K562 (cell line): ENCODE measurements at regions not wholly inside any gene's neighbourhood (a gene's known extent, or its start where the extent isn't known, plus 50 kb on each side); places are given as distances from the start of the nearest gene placed in this dataset.

Experiments used
- ATAC-seq: fragments of 200-7000 bp; cut with Tn5 transposase; 3 replicates; pipeline ENCODE4 v1.9.1; 2020; ENCODE audit warnings: moderate library complexity
- BruUV-seq: library from RNA; stranded (reverse); fragments of 400-500 nt; replicated peaks from 2 replicates; lab custom pipeline; 2021; lab: Mats Ljungman, UMichigan
- CTCF ChIA-PET: fragments of 300-600 bp; formaldehyde crosslinking; extraction: SDS; loops from one replicate; lab custom pipeline; 2021; ENCODE audit warnings: low intra/inter-chr PET ratio; lab: Yijun Ruan, JAX
- POLR2A ChIA-PET: fragments of 300-600, 350-650 bp; sonication (Branson Sonifier 250); formaldehyde crosslinking; extraction: SDS; loops from one replicate; lab custom pipeline; 2021; ENCODE audit warnings: antibody characterized with exemption, inconsistent platforms; lab: Yijun Ruan, JAX
- DNase-seq, 4 experiments: peaks; one replicate each; pipeline versions ENCODE4 v3.0.0 to v3.0.0-alpha.2; 2011 to 2018; ENCODE audit warnings: low spot score in 3 of 4, mixed read lengths in 3 of 4; ENCODE audit errors: extremely low read depth in 1 of 4
- FAIRE-seq: peaks from 2 replicates; lab custom pipeline; 2011; peaks lifted over from hg19 to GRCh38; lab: Jason Lieb, UNC
- H2AFZ ChIP-seq: 2 replicates; pipeline ENCODE4 v1.6.0; 2011; ENCODE audit warnings: low read depth, low read length, control low read depth, inconsistent platforms
- H3K27ac ChIP-seq: fragments of 200-600 bp; 3 replicates; pipeline ENCODE4 v1.8.0; 2011; ENCODE audit warnings: low read depth, mild to moderate bottlenecking, control low read depth, inconsistent platforms, low read length, moderate library complexity, mixed read lengths; ENCODE audit errors: extremely low read depth
- H3K27me3 ChIP-seq, 2 experiments: fragments of 300-600 bp in 1 of 2; 2 replicates in 1 of 2; 3 replicates in 1 of 2; pipeline versions ENCODE4 v1.6.0 to v1.8.0; 2011; ENCODE audit warnings: inconsistent platforms in 2 of 2, low read length in 2 of 2, mild to moderate bottlenecking in 1 of 2, mixed read lengths in 1 of 2, moderate library complexity in 1 of 2; ENCODE audit not compliant: control insufficient read depth in 2 of 2, insufficient read depth in 2 of 2
- H3K36me3 ChIP-seq: fragments of 300-600 bp; 3 replicates; pipeline ENCODE4 v1.8.0; 2011; ENCODE audit warnings: mild to moderate bottlenecking, low read length, inconsistent platforms; ENCODE audit not compliant: control insufficient read depth, insufficient read depth
- H3K4me1 ChIP-seq, 2 experiments: fragments of 200-600 bp in 1 of 2; replicated peaks in 1 of 2; 2 replicates in 1 of 2; 3 replicates in 1 of 2; pipeline versions ENCODE4 v1.5.1 to v1.8.0; 2011; ENCODE audit warnings: inconsistent platforms in 2 of 2, low read length in 2 of 2, mild to moderate bottlenecking in 1 of 2, mixed read lengths in 1 of 2, moderate library complexity in 1 of 2; ENCODE audit not compliant: control insufficient read depth in 2 of 2, insufficient read depth in 2 of 2
- H3K4me2 ChIP-seq: 2 replicates; pipeline ENCODE4 v1.6.1; 2011; ENCODE audit warnings: low read length, control low read depth, inconsistent platforms, mixed read lengths; ENCODE audit not compliant: insufficient read depth
- H3K4me3 ChIP-seq: fragments of 200-600 bp; sonication (generic), shearing (Covaris generic); 2 replicates; pipeline ENCODE4 v1.5.1; 2016; ENCODE audit warnings: control low read depth, inconsistent platforms
- H3K79me2 ChIP-seq: fragments of 200-600 bp; 3 replicates; pipeline ENCODE4 v1.8.0; 2011; ENCODE audit warnings: low read length, inconsistent platforms; ENCODE audit not compliant: control insufficient read depth, insufficient read depth
- H3K9ac ChIP-seq, 2 experiments: 2 replicates each; pipeline versions ENCODE4 v1.6.0 to v1.6.1; 2011; ENCODE audit warnings: low read depth in 2 of 2, low read length in 2 of 2, control low read depth in 1 of 2, inconsistent platforms in 1 of 2, mild to moderate bottlenecking in 1 of 2, mixed read lengths in 1 of 2; ENCODE audit not compliant: insufficient read depth in 1 of 2
- H3K9me1 ChIP-seq: one replicate; pipeline ENCODE4 v1.6.0; 2011; ENCODE audit warnings: inconsistent platforms, mild to moderate bottlenecking, low read length, moderate library complexity; ENCODE audit not compliant: control insufficient read depth, insufficient read depth
- H3K9me3 ChIP-seq: replicated peaks from 2 replicates; pipeline ENCODE4 v1.5.1; 2011; ENCODE audit warnings: low read depth, low read length, inconsistent platforms; ENCODE audit not compliant: control insufficient read depth, insufficient read depth
- H4K20me1 ChIP-seq: replicated peaks from 2 replicates; pipeline ENCODE4 v1.6.1; 2011; ENCODE audit warnings: low read length, inconsistent platforms, mixed read lengths; ENCODE audit not compliant: control insufficient read depth, insufficient read depth
- HBP1 ChIP-seq: fragments of 450-650 bp; formaldehyde crosslinking; IDR thresholded peaks from 2 replicates; pipeline ENCODE4 v1.4.0; 2022; ENCODE audit warnings: missing genetic modification characterization
- RAD21 ChIP-seq, 2 experiments: fragments of 250-450 bp in 1 of 2; fragments of 450-650 bp in 1 of 2; sonication (Bioruptor Pico) in 1 of 2; formaldehyde crosslinking in 1 of 2; IDR thresholded peaks in 1 of 2; conservative IDR thresholded peaks in 1 of 2; 2 replicates each; pipeline versions ENCODE4 v1.4.0 to v1.8.0; 2020 to 2022; ENCODE audit warnings: mild to moderate bottlenecking in 2 of 2, moderate library complexity in 1 of 2
- RBM39 ChIP-seq: fragments of 200-400 bp; formaldehyde crosslinking; optimal IDR thresholded peaks from 2 replicates; pipeline ENCODE3; 2018; ENCODE audit warnings: low read depth, low read length
- TCF7L2 ChIP-seq: fragments of 150-350 bp; IDR thresholded peaks from 2 replicates; pipeline ENCODE4 v1.6.1; 2016; ENCODE audit warnings: low read depth, mild to moderate bottlenecking, low read length, moderate library complexity
- ZNF280B ChIP-seq: fragments of 250-450 bp; sonication (Bioruptor Pico); IDR thresholded peaks from 2 replicates; pipeline ENCODE4 v1.5.1; 2021; ENCODE audit warnings: mild to moderate bottlenecking
- ZNF77 ChIP-seq: fragments of 250-450 bp; sonication (Bioruptor Pico); IDR thresholded peaks from 2 replicates; pipeline ENCODE4 v1.5.0; 2020
- WGBS: fragments of 100-300 bp; shearing (Covaris generic); methylation state at CpG from one replicate; pipeline ENCODE4 v1.1.6; 2016; ENCODE audit warnings: low coverage, mixed read lengths; ENCODE audit not compliant: insufficient coverage; ENCODE audit errors: missing lambda C conversion rate; 5-methylcytosine and 5-hydroxymethylcytosine counted together
- in situ Hi-C: fragments of 300-500 bp; cut with MboI; formaldehyde crosslinking; loops from 4 replicates; pipeline ENCODE4 v1.15.0; 2018; ENCODE audit warnings: inconsistent platforms, mixed read lengths
- intact Hi-C: fragments of 100-400 bp; cut with micrococcal nuclease; formaldehyde crosslinking; loops from 2 replicates; pipeline ENCODE4 v1.14.2; 2022

- POLR2A ChIA-PET, result no interaction called here
- no peak for ATAC-seq
Measured at GRCh38 chr13:61988810-61989209, 573.2 kb upstream of the PCDH20 start.

GRCh38 chr13:61975001-61975400, 559.4 kb upstream of the PCDH20 start:
- intact Hi-C loops (no loop called here), in situ Hi-C loops (no loop called here)
- Histone ChIP-seq H4K20me1 (no peaks in the 10 kb centered on the region), H3K9ac (no peak overlapping the region), H3K4me1 (no peaks in the 10 kb centered on the region), H3K9me3 (no peaks in the 10 kb centered on the region), H3K79me2 (no peaks in the 10 kb centered on the region), H3K27ac (no peak overlapping the region), H3K4me2 (no peak overlapping the region), H3K9me1 (no peaks in the 10 kb centered on the region), H2AFZ (no peak overlapping the region), H3K4me3 (no peak overlapping the region), H3K27me3 (no peaks in the 10 kb centered on the region), H3K36me3 (no peaks in the 10 kb centered on the region)
- POLR2A ChIA-PET, result interaction anchor here (1.0 kb wide), 1 partner anchor 11 kb away, joined by 3 read pairs; no protein-coding TSS in a partner anchor
- no peak for DNase-seq
- CTCF ChIA-PET, result no interaction called here
- no peak for FAIRE-seq
- no TSS peak for BruUV-seq
- WGBS, result 0% methylated on average over 3 of the region's 3 CpGs
- ATAC-seq, result no peak
- no peak for TF ChIP-seq HBP1 (CRISPR knock-in tag)
- TF ChIP-seq RAD21 (CRISPR knock-in tag; conservative IDR thresholded peaks at IDR 0.05 in 1 of 2, IDR thresholded peaks at IDR 0.05 in 1 of 2), result no peak

More at GRCh38 chr13:61988810-61989209, 573.2 kb upstream of the PCDH20 start:
- BruUV-seq, result no TSS peak
- no peaks in the 10 kb centered on the region for H3K79me2 ChIP-seq
- no peak overlapping the region for H3K9ac ChIP-seq
- H4K20me1 ChIP-seq, result no peaks in the 10 kb centered on the region
- no peak for TF ChIP-seq RBM39
- no peak for TF ChIP-seq ZNF77
- no peak for TF ChIP-seq ZNF280B
- no peak for TF ChIP-seq TCF7L2
- H3K27ac ChIP-seq, result no peak overlapping the region
- no peaks in the 10 kb centered on the region for H3K4me1 ChIP-seq
- H3K9me3 ChIP-seq, result no peaks in the 10 kb centered on the region
- 0% methylated on average over 2 of the region's 2 CpGs for WGBS
- no peak overlapping the region for H3K4me3 ChIP-seq
- CTCF ChIA-PET, result no interaction called here
- H2AFZ ChIP-seq, result no peak overlapping the region
- DNase-seq (no peak), FAIRE-seq (no peak)
- no peaks in the 10 kb centered on the region for H3K27me3 ChIP-seq
- no peaks in the 10 kb centered on the region for H3K9me1 ChIP-seq
- intact Hi-C loops (no loop called here), in situ Hi-C loops (no loop called here)
- H3K36me3 ChIP-seq, result no peaks in the 10 kb centered on the region
- no peak overlapping the region for H3K4me2 ChIP-seq
